ENCODE measurements at regions not wholly inside any gene's neighbourhood (a gene's known extent, or its start where the extent isn't known, plus 50 kb on each side); places are given as distances from the start of the nearest gene placed in this dataset.
"Not testable (repeated sequence)": the region's sequence is repeated elsewhere in the genome, so short reads cannot be mapped to it uniquely, and the experiment has no call there.

DNA sequence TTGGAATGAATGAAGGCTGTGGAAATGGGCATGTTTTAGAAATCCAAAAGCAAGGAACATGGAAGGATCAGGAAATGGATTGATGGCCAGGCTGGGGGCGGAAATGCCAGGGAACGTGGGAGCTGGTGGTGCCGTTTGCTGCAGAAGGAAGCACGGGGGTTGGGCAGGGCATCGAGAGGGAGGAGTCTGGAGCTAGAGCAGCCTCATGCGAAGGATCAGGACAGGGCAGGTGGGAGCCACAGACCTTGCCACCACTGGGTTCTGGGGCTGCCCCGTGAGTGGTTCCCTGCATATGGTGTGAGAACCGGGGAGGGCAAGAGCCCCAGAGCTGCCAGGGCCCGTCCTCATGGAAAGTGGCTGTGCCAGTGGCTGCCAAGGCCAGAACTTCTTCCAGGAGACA is 193.8 kb upstream of the ZNF32 start:
- Histone ChIP-seq H3K27me3 (ENCODE audit: control insufficient read depth, insufficient read depth, low read length) (no peaks in the 10 kb centered on the region), H3K27ac (ENCODE audit: low read length) (no peak overlapping the region), H3K4me3 (ENCODE audit: low read length) (no peak overlapping the region), H3K9me3 (replicated peaks; ENCODE audit: control insufficient read depth, low read depth, low read length) (no peaks in the 10 kb centered on the region), H3K4me1 (ENCODE audit: control insufficient read depth, insufficient read depth, low read length) (peaks cover 22% of the 10 kb centered on the region), H3K36me3 (ENCODE audit: control insufficient read depth, insufficient read depth, low read length) (no peaks in the 10 kb centered on the region)
- no peak for DNase-seq
- WGBS (ENCODE audit: insufficient coverage), result 83% methylated on average over 9 of the region's 9 CpGs

- peaks cover 22% of the 10 kb centered on the region for H3K4me1 ChIP-seq (ENCODE audit: control insufficient read depth, insufficient read depth, low read length)
- H3K4me3 ChIP-seq (ENCODE audit: low read length), result no peak overlapping the region
- 77% methylated on average over 6 of the region's 6 CpGs for WGBS (ENCODE audit: insufficient coverage)
- H3K36me3 ChIP-seq (ENCODE audit: control insufficient read depth, insufficient read depth, low read length), result no peaks in the 10 kb centered on the region
- no peaks in the 10 kb centered on the region for H3K9me3 ChIP-seq (replicated peaks; ENCODE audit: control insufficient read depth, low read depth, low read length)
- no peak for DNase-seq
- H3K27ac ChIP-seq (ENCODE audit: low read length), result no peak overlapping the region
- H3K27me3 ChIP-seq (ENCODE audit: control insufficient read depth, insufficient read depth, low read length), result no peaks in the 10 kb centered on the region
These were observed 193.4 kb upstream of the ZNF32 start for GRCh38 chr10:43842072-43842471.

- WGBS (ENCODE audit: insufficient coverage), result 75% methylated on average over 1 of the region's 3 CpGs
- H3K27me3 ChIP-seq (ENCODE audit: control insufficient read depth, insufficient read depth, low read length), result no peaks in the 10 kb centered on the region
These were observed 191.3 kb upstream of the ZNF32 start for GRCh38 chr10:43839973-43840372.

GRCh38 chr10:43834751-43835150 is 186.1 kb upstream of the ZNF32 start:
- not testable (repeated sequence) for H3K9me3 ChIP-seq (replicated peaks; ENCODE audit: control insufficient read depth, low read depth, low read length); H3K27ac ChIP-seq (ENCODE audit: low read length); H3K36me3 ChIP-seq (ENCODE audit: control insufficient read depth, insufficient read depth, low read length); H3K4me1 ChIP-seq (ENCODE audit: control insufficient read depth, insufficient read depth, low read length); H3K27me3 ChIP-seq (ENCODE audit: control insufficient read depth, insufficient read depth, low read length); H3K4me3 ChIP-seq (ENCODE audit: low read length); DNase-seq
- no CpG with 5 or more reads among the region's 2 CpGs for WGBS (ENCODE audit: insufficient coverage)

More at GRCh38 chr10:43839973-43840372, 191.3 kb upstream of the ZNF32 start:
- Histone ChIP-seq H3K4me1 (ENCODE audit: control insufficient read depth, insufficient read depth, low read length) (peaks cover 10% of the 10 kb centered on the region), H3K9me3 (replicated peaks; ENCODE audit: control insufficient read depth, low read depth, low read length) (no peaks in the 10 kb centered on the region), H3K4me3 (ENCODE audit: low read length) (no peak overlapping the region), H3K27ac (ENCODE audit: low read length) (no peak overlapping the region), H3K36me3 (ENCODE audit: control insufficient read depth, insufficient read depth, low read length) (no peaks in the 10 kb centered on the region)
- DNase-seq, result no peak

DNA sequence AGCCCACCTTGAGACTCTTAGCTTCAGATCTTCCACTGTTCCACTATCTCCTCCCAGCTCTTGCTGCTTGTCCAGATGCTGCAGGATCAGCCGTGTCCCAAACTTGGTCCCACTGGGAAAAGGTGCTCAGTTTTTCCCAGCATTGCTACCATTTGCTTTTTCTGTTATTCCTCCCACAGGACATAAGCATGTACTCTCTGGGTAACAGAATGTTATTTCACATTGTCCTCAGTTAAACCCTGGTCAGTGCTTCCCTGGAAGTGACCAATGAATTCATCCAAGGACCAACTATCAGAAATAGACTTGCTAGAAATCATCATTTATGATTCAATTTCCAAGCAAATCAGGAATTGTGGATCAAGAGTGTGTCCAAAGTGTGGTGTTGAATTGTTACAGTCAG is 179.2 kb upstream of the ZNF32 start:
- Histone ChIP-seq H3K4me1 (ENCODE audit: control insufficient read depth, insufficient read depth, low read length) (peaks cover 7% of the 10 kb centered on the region), H3K36me3 (ENCODE audit: control insufficient read depth, insufficient read depth, low read length) (no peaks in the 10 kb centered on the region), H3K9me3 (replicated peaks; ENCODE audit: control insufficient read depth, low read depth, low read length) (no peaks in the 10 kb centered on the region), H3K27me3 (ENCODE audit: control insufficient read depth, insufficient read depth, low read length) (no peaks in the 10 kb centered on the region), H3K27ac (ENCODE audit: low read length) (no peak overlapping the region), H3K4me3 (ENCODE audit: low read length) (no peak overlapping the region)
- WGBS (ENCODE audit: insufficient coverage), result 17% methylated on average over 1 of the region's 1 CpG
- no peak for DNase-seq

DNA sequence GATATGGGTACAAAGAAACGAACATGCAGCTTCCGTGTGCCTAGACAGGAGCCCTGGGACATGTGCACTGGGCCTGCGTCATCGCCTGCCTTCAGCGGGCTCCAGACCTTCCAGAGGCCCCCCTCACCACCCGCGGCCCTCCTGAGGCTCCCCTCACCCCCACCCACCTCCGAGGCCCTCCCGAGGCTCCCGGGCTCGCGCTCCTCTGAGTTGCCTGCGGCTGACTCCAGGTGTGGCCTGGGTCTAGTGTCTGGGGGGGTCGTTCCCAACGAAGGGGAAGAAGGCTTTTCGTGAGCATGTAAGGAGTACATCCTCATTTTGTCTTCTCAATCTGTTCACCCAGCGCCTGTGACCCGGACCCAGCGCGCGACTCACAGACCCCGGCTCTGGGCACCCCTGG is 177.3 kb upstream of the ZNF32 start:
- H3K36me3 ChIP-seq (ENCODE audit: control insufficient read depth, insufficient read depth, low read length), result no peaks in the 10 kb centered on the region
- H3K27ac ChIP-seq (ENCODE audit: low read length), result no peak overlapping the region

DNA sequence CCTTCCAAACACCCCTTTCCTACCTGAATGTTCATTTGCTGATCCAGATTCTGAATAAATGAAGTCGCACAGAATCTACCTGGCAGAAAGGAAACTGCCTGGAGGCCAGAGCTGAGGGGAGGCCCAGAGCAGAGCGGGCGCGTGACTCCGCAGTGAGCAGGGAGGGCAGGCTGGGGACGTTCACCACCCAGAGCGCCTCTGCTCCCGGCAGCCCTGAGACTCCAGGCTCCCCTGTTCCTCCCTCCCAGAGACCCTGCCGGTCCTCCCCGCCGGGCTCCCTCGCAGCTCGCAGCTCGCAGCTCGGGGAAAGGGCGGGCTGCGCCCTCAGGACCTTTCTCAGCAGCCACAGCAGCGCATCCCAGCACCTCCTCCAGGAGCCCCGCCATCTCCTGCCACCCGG is 176.7 kb upstream of the ZNF32 start:
- Histone ChIP-seq H3K4me1 (ENCODE audit: control insufficient read depth, insufficient read depth, low read length) (peaks cover 19% of the 10 kb centered on the region), H3K27ac (ENCODE audit: low read length) (no peak overlapping the region)
- 90% methylated on average over 17 of the region's 20 CpGs for WGBS (ENCODE audit: insufficient coverage)

More for the DNA sequence above, 177.3 kb upstream of the ZNF32 start:
- DNase-seq, result no peak
- WGBS (ENCODE audit: insufficient coverage), result 89% methylated on average over 13 of the region's 22 CpGs
- Histone ChIP-seq H3K4me1 (ENCODE audit: control insufficient read depth, insufficient read depth, low read length) (peaks cover 17% of the 10 kb centered on the region), H3K27me3 (ENCODE audit: control insufficient read depth, insufficient read depth, low read length) (no peaks in the 10 kb centered on the region), H3K4me3 (ENCODE audit: low read length) (no peak overlapping the region), H3K9me3 (replicated peaks; ENCODE audit: control insufficient read depth, low read depth, low read length) (no peaks in the 10 kb centered on the region)

GRCh38 chr10:43824934-43825333 is 176.3 kb upstream of the ZNF32 start:
- DNase-seq, result peak; percentile 52
- H3K4me3 ChIP-seq (ENCODE audit: low read length), result no peak overlapping the region
- no peaks in the 10 kb centered on the region for H3K9me3 ChIP-seq (replicated peaks; ENCODE audit: control insufficient read depth, low read depth, low read length)
- no peaks in the 10 kb centered on the region for H3K27me3 ChIP-seq (ENCODE audit: control insufficient read depth, insufficient read depth, low read length)
- H3K4me1 ChIP-seq (ENCODE audit: control insufficient read depth, insufficient read depth, low read length), result peaks cover 19% of the 10 kb centered on the region
- no peak overlapping the region for H3K27ac ChIP-seq (ENCODE audit: low read length)
- H3K36me3 ChIP-seq (ENCODE audit: control insufficient read depth, insufficient read depth, low read length), result no peaks in the 10 kb centered on the region
- WGBS (ENCODE audit: insufficient coverage), result 62% methylated on average over 3 of the region's 7 CpGs

More for the DNA sequence above, 176.7 kb upstream of the ZNF32 start:
- no peak for DNase-seq
- Histone ChIP-seq H3K9me3 (replicated peaks; ENCODE audit: control insufficient read depth, low read depth, low read length) (no peaks in the 10 kb centered on the region), H3K27me3 (ENCODE audit: control insufficient read depth, insufficient read depth, low read length) (no peaks in the 10 kb centered on the region), H3K36me3 (ENCODE audit: control insufficient read depth, insufficient read depth, low read length) (no peaks in the 10 kb centered on the region), H3K4me3 (ENCODE audit: low read length) (no peak overlapping the region)

GRCh38 chr10:43822631-43823580 is 174.2 kb upstream of the ZNF32 start:
- Histone ChIP-seq H3K27ac (ENCODE audit: low read length) (peak overlapping the region; percentile 81), H3K4me1 (ENCODE audit: control insufficient read depth, insufficient read depth, low read length) (peaks cover 19% of the 10 kb centered on the region), H3K4me3 (ENCODE audit: low read length) (no peak overlapping the region), H3K27me3 (ENCODE audit: control insufficient read depth, insufficient read depth, low read length) (no peaks in the 10 kb centered on the region), H3K36me3 (ENCODE audit: control insufficient read depth, insufficient read depth, low read length) (no peaks in the 10 kb centered on the region), H3K9me3 (replicated peaks; ENCODE audit: control insufficient read depth, low read depth, low read length) (no peaks in the 10 kb centered on the region)
- peak; percentile 93 for DNase-seq
- WGBS (ENCODE audit: insufficient coverage), result 33% methylated on average over 1 of the region's 4 CpGs

GRCh38 chr10:43821103-43821502 is 172.4 kb upstream of the ZNF32 start:
- no peak overlapping the region for H3K4me3 ChIP-seq (ENCODE audit: low read length)
- no peaks in the 10 kb centered on the region for H3K36me3 ChIP-seq (ENCODE audit: control insufficient read depth, insufficient read depth, low read length)
- 60% methylated on average over 1 of the region's 2 CpGs for WGBS (ENCODE audit: insufficient coverage)
- H3K9me3 ChIP-seq (replicated peaks; ENCODE audit: control insufficient read depth, low read depth, low read length), result no peaks in the 10 kb centered on the region
- H3K27me3 ChIP-seq (ENCODE audit: control insufficient read depth, insufficient read depth, low read length), result no peaks in the 10 kb centered on the region
- H3K27ac ChIP-seq (ENCODE audit: low read length), result no peak overlapping the region
- peaks cover 19% of the 10 kb centered on the region for H3K4me1 ChIP-seq (ENCODE audit: control insufficient read depth, insufficient read depth, low read length)
- no peak for DNase-seq

Measured in muscle of leg (tissue), 3 donors.